ENCODE measurements at regions not wholly inside any gene's neighbourhood (a gene's known extent, or its start where the extent isn't known, plus 50 kb on each side); places are given as distances from the start of the nearest gene placed in this dataset.

- no peak for TF ChIP-seq RAD21 (IDR thresholded peaks at IDR 0.05; ENCODE audit: low read depth)
Observed at GRCh38 chr13:34412817-34413375, 529.2 kb upstream of the NBEA start (continued).

GRCh38 chr13:34413538-34414210 lies 528.4 kb upstream of the NBEA start:
- no peaks in the 10 kb centered on the region for H3K36me3 ChIP-seq (ENCODE audit: control insufficient read depth in 1 of 2, insufficient read depth in 2 of 2, low read length in 2 of 2)
- H3K9ac ChIP-seq (ENCODE audit: low read length), result no peak overlapping the region
- no peak for DNase-seq (ENCODE audit: low read depth, low spot score)
- H3K4me2 ChIP-seq (ENCODE audit: low read length), result no peak overlapping the region
- no peaks in the 10 kb centered on the region for H3K27me3 ChIP-seq (ENCODE audit: insufficient read depth, low read length)
- no peaks in the 10 kb centered on the region for H4K20me1 ChIP-seq (ENCODE audit: insufficient read depth)
- RAD21 ChIA-PET (ENCODE audit: low non-redundant PET in 1 of 2, low total read pairs in 2 of 2, uncharacterized antibody in 2 of 2, unreplicated experiment in 2 of 2), result interaction anchor here in 1 of 2 experiments (0.6 kb wide), 1 partner anchor 680 kb away, joined by 3 read pairs; no protein-coding TSS in a partner anchor
- POLR2A ChIA-PET, result no interaction called here
- no peak for ATAC-seq
- H3K4me1 ChIP-seq (ENCODE audit: control insufficient read depth in 1 of 2, insufficient read depth in 2 of 2, low read length in 2 of 2), result no peaks in the 10 kb centered on the region
- no peak overlapping the region for H3K27ac ChIP-seq (ENCODE audit: low read depth, low read length)
- BruUV-seq (replicated peaks), result no TSS peak
- H3K79me2 ChIP-seq (ENCODE audit: insufficient read depth, low read length), result no peaks in the 10 kb centered on the region
- no peaks in the 10 kb centered on the region for H3K9me3 ChIP-seq (ENCODE audit: control insufficient read depth in 1 of 2, insufficient read depth in 1 of 2, low read depth in 1 of 2, low read length in 2 of 2)
- no peak overlapping the region for H2AFZ ChIP-seq (ENCODE audit: low read depth, low read length, poor library complexity, severe bottlenecking)
- CTCF ChIA-PET, result no interaction called here
- H3K4me3 ChIP-seq (replicated peaks in 1 of 2; ENCODE audit: low read depth in 1 of 2, low read length in 2 of 2), result no peak overlapping the region
- intact Hi-C loops (cut with micrococcal nuclease), result no loop called here
- TF ChIP-seq CEBPB (IDR thresholded peaks at IDR 0.05; ENCODE audit: low read depth), result no peak
- no peak for TF ChIP-seq RAD21 (IDR thresholded peaks at IDR 0.05; ENCODE audit: low read depth)
- TF ChIP-seq SRF (IDR thresholded peaks at IDR 0.05; ENCODE audit: low read depth), result no peak
- no peak for TF ChIP-seq SP1 (IDR thresholded peaks at IDR 0.05; ENCODE audit: low read depth)
- no peak for TF ChIP-seq MAX (IDR thresholded peaks at IDR 0.05)
- no peak for TF ChIP-seq ZFX (IDR thresholded peaks at IDR 0.05)
- no peak for TF ChIP-seq SIN3A (IDR thresholded peaks at IDR 0.05; ENCODE audit: low read depth)
- TF ChIP-seq REST (IDR thresholded peaks at IDR 0.05; ENCODE audit: low read depth), result no peak
- TF ChIP-seq ZNF274 (IDR thresholded peaks at IDR 0.05; ENCODE audit: low read depth, low read length), result no peak
- TF ChIP-seq FOSL1 (IDR thresholded peaks at IDR 0.05; ENCODE audit: low read depth), result no peak
- no peak for TF ChIP-seq POLR2A (IDR thresholded peaks at IDR 0.05; ENCODE audit: borderline replicate concordance, extremely low read depth, insufficient read depth, insufficient read length)
- TF ChIP-seq CBX3 (IDR thresholded peaks at IDR 0.05; ENCODE audit: low read depth), result no peak
- TF ChIP-seq YY1 (IDR thresholded peaks at IDR 0.05; ENCODE audit: extremely low read depth, insufficient replicate concordance, low read depth, low read length), result no peak
- TF ChIP-seq EZH2 (IDR thresholded peaks at IDR 0.05), result no peak
- H3K9me2 ChIP-seq (ENCODE audit: insufficient read depth), result no peaks in the 10 kb centered on the region
